ENCODE measurements at regions not wholly inside any gene's neighbourhood (a gene's known extent, or its start where the extent isn't known, plus 50 kb on each side); places are given as distances from the start of the nearest gene placed in this dataset.
"Not testable (repeated sequence)": the region's sequence is repeated elsewhere in the genome, so short reads cannot be mapped to it uniquely, and the experiment has no call there.

- H3K4me3 ChIP-seq (ENCODE audit: low read depth, low read length), result no peak overlapping the region
- DNase-seq (ENCODE audit: low read depth), result no peak
Observed at GRCh38 chr3:177441813-177442646, 244.7 kb upstream of the TBL1XR1 start.

GRCh38 chr3:177443469-177443868, 246.2 kb upstream of the TBL1XR1 start:
- H3K4me3 ChIP-seq (ENCODE audit: low read depth, low read length), result no peak overlapping the region
- no peak for DNase-seq (ENCODE audit: low read depth)

GRCh38 chr3:177444696-177445095, 247.4 kb upstream of the TBL1XR1 start:
- no peak overlapping the region for H3K4me3 ChIP-seq (ENCODE audit: low read depth, low read length)
- DNase-seq (ENCODE audit: low read depth), result no peak

- H3K4me3 ChIP-seq (ENCODE audit: low read depth, low read length), result no peak overlapping the region
Observed at GRCh38 chr3:177445549-177445948, 248.3 kb upstream of the TBL1XR1 start.

GRCh38 chr3:177446165-177446601, 248.9 kb upstream of the TBL1XR1 start:
- DNase-seq (ENCODE audit: low read depth), result no peak
- H3K4me3 ChIP-seq (ENCODE audit: low read depth, low read length), result no peak overlapping the region

More at GRCh38 chr3:177445549-177445948, 248.3 kb upstream of the TBL1XR1 start:
- no peak for DNase-seq (ENCODE audit: low read depth)

- DNase-seq (ENCODE audit: low read depth), result no peak
- no peak overlapping the region for H3K4me3 ChIP-seq (ENCODE audit: low read depth, low read length)
Observed at GRCh38 chr3:177447938-177448337, 250.7 kb upstream of the TBL1XR1 start.

GRCh38 chr3:177448987-177449359, 251.7 kb upstream of the TBL1XR1 start:
- no peak for DNase-seq (ENCODE audit: low read depth)

GRCh38 chr3:177449360-177450006, 252.2 kb upstream of the TBL1XR1 start:
- H3K4me3 ChIP-seq (ENCODE audit: low read depth, low read length), result no peak overlapping the region

More at GRCh38 chr3:177448987-177449359, 251.7 kb upstream of the TBL1XR1 start:
- no peak overlapping the region for H3K4me3 ChIP-seq (ENCODE audit: low read depth, low read length)

GRCh38 chr3:177451301-177451750, 254.0 kb upstream of the TBL1XR1 start:
- DNase-seq (ENCODE audit: low read depth), result no peak

More at GRCh38 chr3:177449360-177450006, 252.2 kb upstream of the TBL1XR1 start:
- DNase-seq (ENCODE audit: low read depth), result no peak

GRCh38 chr3:177451864-177452830, 254.9 kb upstream of the TBL1XR1 start:
- peak; percentile 84 for DNase-seq (ENCODE audit: low read depth)
- H3K4me3 ChIP-seq (ENCODE audit: low read depth, low read length), result no peak overlapping the region

More at GRCh38 chr3:177451301-177451750, 254.0 kb upstream of the TBL1XR1 start:
- H3K4me3 ChIP-seq (ENCODE audit: low read depth, low read length), result no peak overlapping the region

- no peak overlapping the region for H3K4me3 ChIP-seq (ENCODE audit: low read depth, low read length)
- DNase-seq (ENCODE audit: low read depth), result no peak
Observed at GRCh38 chr3:177452831-177453450, 255.7 kb upstream of the TBL1XR1 start.

GRCh38 chr3:177453451-177453844, 256.2 kb upstream of the TBL1XR1 start:
- DNase-seq (ENCODE audit: low read depth), result no peak
- H3K4me3 ChIP-seq (ENCODE audit: low read depth, low read length), result no peak overlapping the region

- not testable (repeated sequence) for DNase-seq (ENCODE audit: low read depth); H3K4me3 ChIP-seq (ENCODE audit: low read depth, low read length)
Observed at GRCh38 chr3:177457204-177457603, 259.9 kb upstream of the TBL1XR1 start.

GRCh38 chr3:177459401-177459800, 262.1 kb upstream of the TBL1XR1 start:
- no peak overlapping the region for H3K4me3 ChIP-seq (ENCODE audit: low read depth, low read length)
- peak; percentile 94 for DNase-seq (ENCODE audit: low read depth)

- H3K4me3 ChIP-seq (ENCODE audit: low read depth, low read length), result no peak overlapping the region
- DNase-seq (ENCODE audit: low read depth), result no peak
Observed at GRCh38 chr3:177460047-177460446, 262.8 kb upstream of the TBL1XR1 start.

GRCh38 chr3:177461765-177462164, 264.5 kb upstream of the TBL1XR1 start:
- no peak overlapping the region for H3K4me3 ChIP-seq (ENCODE audit: low read depth, low read length)
- no peak for DNase-seq (ENCODE audit: low read depth)

GRCh38 chr3:177463341-177463740, 266.1 kb upstream of the TBL1XR1 start:
- DNase-seq (ENCODE audit: low read depth); H3K4me3 ChIP-seq (ENCODE audit: low read depth, low read length): not testable (repeated sequence)

- DNase-seq (ENCODE audit: low read depth), result peak; percentile 42
- H3K4me3 ChIP-seq (ENCODE audit: low read depth, low read length), result no peak overlapping the region
Observed at GRCh38 chr3:177463863-177464262, 266.6 kb upstream of the TBL1XR1 start.

Measured in skeletal muscle cell (primary cell).